Vagina (tissue), 2 donors: ENCODE measurements at regions not wholly inside any gene's neighbourhood (a gene's known extent, or its start where the extent isn't known, plus 50 kb on each side); places are given as distances from the start of the nearest gene placed in this dataset.

Source experiments
- POLR2A ChIP-seq, 2 donors: fragments of 450-650 bp; IDR thresholded peaks; one replicate each; pipeline ENCODE4 v1.6.1; 2017; ENCODE audit warnings: antibody characterized with exemption in 2 of 2, mild to moderate bottlenecking in 2 of 2, moderate library complexity in 2 of 2
- POLR2AphosphoS5 ChIP-seq, 2 donors: sonication (generic); formaldehyde crosslinking; IDR thresholded peaks; one replicate each; pipeline ENCODE4 v1.9.0; 2017; ENCODE audit warnings: antibody characterized with exemption in 2 of 2, mild to moderate bottlenecking in 2 of 2, low read depth in 1 of 2; ENCODE audit not compliant: insufficient read depth in 1 of 2
- TF ChIP-seq, protein P1 (sequence below), 3 experiments: fragments of 450-650 bp in 2 of 3; fragments of 200-600 bp in 1 of 3; sonication (generic) in 1 of 3; IDR thresholded peaks; one replicate each; pipeline ENCODE4 v1.5.1; 2017 to 2019; ENCODE audit warnings: antibody characterized with exemption in 3 of 3, mild to moderate bottlenecking in 2 of 3, moderate library complexity in 2 of 3

DNA sequence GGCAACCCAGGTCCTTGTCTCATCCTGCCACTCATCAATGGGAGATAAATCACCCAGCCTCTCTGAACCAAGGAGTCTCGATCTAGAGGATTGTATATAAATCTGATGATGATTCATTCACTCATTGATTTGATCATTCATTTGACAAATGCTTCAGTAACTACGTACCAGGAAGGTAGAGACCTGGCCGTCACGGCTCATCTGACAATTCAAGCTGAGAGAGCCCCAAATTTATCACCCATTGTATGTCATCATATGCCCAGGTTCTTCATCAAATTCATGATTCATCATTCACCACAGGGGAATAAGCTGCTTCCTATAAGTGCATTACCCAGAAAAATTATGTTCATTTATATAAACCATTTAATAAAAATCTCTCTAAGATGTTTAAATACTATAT lies 116.9 kb downstream of the FAM161A start:
- TF ChIP-seq, protein P1, sequence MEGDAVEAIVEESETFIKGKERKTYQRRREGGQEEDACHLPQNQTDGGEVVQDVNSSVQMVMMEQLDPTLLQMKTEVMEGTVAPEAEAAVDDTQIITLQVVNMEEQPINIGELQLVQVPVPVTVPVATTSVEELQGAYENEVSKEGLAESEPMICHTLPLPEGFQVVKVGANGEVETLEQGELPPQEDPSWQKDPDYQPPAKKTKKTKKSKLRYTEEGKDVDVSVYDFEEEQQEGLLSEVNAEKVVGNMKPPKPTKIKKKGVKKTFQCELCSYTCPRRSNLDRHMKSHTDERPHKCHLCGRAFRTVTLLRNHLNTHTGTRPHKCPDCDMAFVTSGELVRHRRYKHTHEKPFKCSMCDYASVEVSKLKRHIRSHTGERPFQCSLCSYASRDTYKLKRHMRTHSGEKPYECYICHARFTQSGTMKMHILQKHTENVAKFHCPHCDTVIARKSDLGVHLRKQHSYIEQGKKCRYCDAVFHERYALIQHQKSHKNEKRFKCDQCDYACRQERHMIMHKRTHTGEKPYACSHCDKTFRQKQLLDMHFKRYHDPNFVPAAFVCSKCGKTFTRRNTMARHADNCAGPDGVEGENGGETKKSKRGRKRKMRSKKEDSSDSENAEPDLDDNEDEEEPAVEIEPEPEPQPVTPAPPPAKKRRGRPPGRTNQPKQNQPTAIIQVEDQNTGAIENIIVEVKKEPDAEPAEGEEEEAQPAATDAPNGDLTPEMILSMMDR (IDR thresholded peaks at IDR 0.05) = no peak
- TF ChIP-seq POLR2AphosphoS5 (IDR thresholded peaks at IDR 0.05; ENCODE audit: insufficient read depth in 1 of 2, low read depth in 1 of 2) = no peak
- no peak for TF ChIP-seq POLR2A (IDR thresholded peaks at IDR 0.05)
